Gastroesophageal sphincter (tissue), 4 donors: ENCODE measurements at regions not wholly inside any gene's neighbourhood (a gene's known extent, or its start where the extent isn't known, plus 50 kb on each side); places are given as distances from the start of the nearest gene placed in this dataset.
"Not testable (repeated sequence)": the region's sequence is repeated elsewhere in the genome, so short reads cannot be mapped to it uniquely, and the experiment has no call there.

ENCODE experiments used
- ATAC-seq: fragments of 150-250 bp; one replicate; pipeline ENCODE4 v1.9.1; 2016; ENCODE audit warnings: mild to moderate bottlenecking, moderate library complexity
- H3K27ac ChIP-seq, 4 donors: fragments of 200-600 bp; sonication (generic) in 3 of 4; 1 replicate in 3 of 4; 2 replicates in 1 of 4; pipeline ENCODE4 v1.5.1; 2016 to 2019
- H3K27me3 ChIP-seq: fragments of 200-600 bp; sonication (generic); one replicate; pipeline ENCODE4 v1.5.1; 2019
- H3K36me3 ChIP-seq, 2 donors: fragments of 200-600 bp; sonication (generic); one replicate each; pipeline ENCODE4 v1.5.1; 2019; ENCODE audit warnings: control low read depth in 1 of 2
- H3K4me1 ChIP-seq, 3 donors: fragments of 200-600 bp; sonication (generic); 1 replicate in 2 of 3; 2 replicates in 1 of 3; pipeline ENCODE4 v1.5.1; 2016 to 2019; ENCODE audit warnings: control low read depth in 2 of 3
- H3K4me3 ChIP-seq, 2 donors: fragments of 200-600 bp; sonication (generic); one replicate each; pipeline ENCODE4 v1.5.1; 2019; ENCODE audit warnings: mild to moderate bottlenecking in 1 of 2, moderate library complexity in 1 of 2
- H3K9me3 ChIP-seq, 3 donors: fragments of 200-600 bp; sonication (generic); one replicate each; pipeline ENCODE4 v1.5.1; 2017 to 2019; ENCODE audit warnings: control low read depth in 2 of 3
- CTCF ChIP-seq, 4 experiments: fragments of 200-600 bp in 2 of 4; fragments of 450-650 bp in 2 of 4; sonication (generic) in 1 of 4; IDR thresholded peaks; one replicate each; pipeline ENCODE4 v1.5.1; 2017 to 2019; ENCODE audit warnings: antibody characterized with exemption in 4 of 4, mild to moderate bottlenecking in 2 of 4, moderate library complexity in 2 of 4
- EP300 ChIP-seq: sonication (generic); formaldehyde crosslinking; IDR thresholded peaks from one replicate; pipeline ENCODE4 v1.6.1; 2017; ENCODE audit warnings: antibody characterized with exemption, mild to moderate bottlenecking
- POLR2A ChIP-seq, 2 donors: fragments of 450-650 bp; IDR thresholded peaks; one replicate each; pipeline ENCODE4 v1.6.1; 2017; ENCODE audit warnings: antibody characterized with exemption in 2 of 2, mild to moderate bottlenecking in 2 of 2, moderate library complexity in 1 of 2
- POLR2AphosphoS5 ChIP-seq: sonication (generic); formaldehyde crosslinking; IDR thresholded peaks from one replicate; pipeline ENCODE4 v1.6.1; 2017; ENCODE audit warnings: antibody characterized with exemption
- WGBS, 2 donors: methylation state at CpG; one replicate each; pipeline ENCODE4 v1.1.5; 2018; ENCODE audit warnings: low coverage in 1 of 2; 5-methylcytosine and 5-hydroxymethylcytosine counted together

- Histone ChIP-seq H3K36me3 (no peaks in the 10 kb centered on the region), H3K27ac (no peak overlapping the region), H3K4me3 (no peak overlapping the region), H3K27me3 (no peaks in the 10 kb centered on the region), H3K4me1 (no peaks in the 10 kb centered on the region), H3K9me3 (no peaks in the 10 kb centered on the region)
- TF ChIP-seq CTCF (IDR thresholded peaks at IDR 0.05), result no peak
- ATAC-seq, result no peak
- WGBS, 2 donors, result 52 to 59% methylated on average over 2 of the region's 2 CpGs
These were observed 409.9 kb downstream of the CPS1 start for GRCh38 chr2:210966330-210966729.

DNA sequence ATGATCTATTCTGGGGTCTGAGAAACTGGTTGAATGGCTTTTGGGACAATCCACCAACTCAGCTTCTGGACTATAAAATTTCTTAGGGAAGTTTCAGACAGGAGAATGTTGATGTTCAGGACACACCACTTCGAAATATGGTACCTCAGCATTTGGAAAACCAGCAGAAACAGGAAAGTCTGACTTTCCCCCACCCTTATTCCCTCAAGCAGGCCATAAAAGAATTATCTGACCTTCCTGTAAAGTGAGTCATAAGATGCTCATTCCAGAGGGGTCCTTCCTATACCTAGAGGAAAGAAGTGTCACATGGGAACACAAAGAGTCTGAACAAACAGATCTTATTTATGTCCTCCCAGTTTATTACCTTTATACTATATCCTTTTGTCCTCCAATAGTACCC is 415.0 kb downstream of the CPS1 start:
- no peak overlapping the region for H3K4me3 ChIP-seq
- ATAC-seq, result no peak
- TF ChIP-seq POLR2AphosphoS5 (no peak), POLR2A (IDR thresholded peaks at IDR 0.05) (no peak), EP300 (no peak), CTCF (IDR thresholded peaks at IDR 0.05) (no peak)
- H3K4me1 ChIP-seq, result no peaks in the 10 kb centered on the region
- WGBS, 2 donors, result 89% methylated on average over 1 of the region's 1 CpG; no CpG with 5 or more reads in 1 of the 2 donors
- H3K36me3 ChIP-seq, result no peaks in the 10 kb centered on the region
- H3K27me3 ChIP-seq, result no peaks in the 10 kb centered on the region
- no peak overlapping the region for H3K27ac ChIP-seq
- H3K9me3 ChIP-seq, result no peaks in the 10 kb centered on the region

- not testable (repeated sequence) for H3K27me3 ChIP-seq, H3K9me3 ChIP-seq
- whole genome bisulfite sequencing, 2 donors, result 100% methylated on average over 1 of the region's 5 CpGs; no CpG with 5 or more reads in 1 of the 2 donors
These were observed 430.4 kb downstream of the CPS1 start for GRCh38 chr2:210986806-210987205.

GRCh38 chr2:210991107-210991506 is 434.7 kb downstream of the CPS1 start:
- TF ChIP-seq EP300, result no peak
- TF ChIP-seq CTCF (IDR thresholded peaks at IDR 0.05), result no peak
- no peak for TF ChIP-seq POLR2AphosphoS5
- no peak for TF ChIP-seq POLR2A (IDR thresholded peaks at IDR 0.05)
- Histone ChIP-seq H3K27ac (no peak overlapping the region), H3K36me3 (no peaks in the 10 kb centered on the region), H3K27me3 (no peaks in the 10 kb centered on the region), H3K9me3 (peaks cover 0 to 18% (median 0%) of the 10 kb centered on the region in 3 donors), H3K4me3 (no peak overlapping the region), H3K4me1 (no peaks in the 10 kb centered on the region)
- ATAC-seq, result no peak
- 60 to 75% methylated on average over 3 of the region's 3 CpGs for WGBS, 2 donors

More at GRCh38 chr2:210986806-210987205, 430.4 kb downstream of the CPS1 start:
- H3K36me3 ChIP-seq, H3K27ac ChIP-seq, H3K4me1 ChIP-seq, H3K4me3 ChIP-seq, ATAC-seq: not testable (repeated sequence)

- no peak overlapping the region for H3K4me3 ChIP-seq
- H3K36me3 ChIP-seq, result no peaks in the 10 kb centered on the region
- no peaks in the 10 kb centered on the region for H3K4me1 ChIP-seq
- peaks cover 0 to 8% (median 0%) of the 10 kb centered on the region in 3 donors for H3K9me3 ChIP-seq
- ATAC-seq, result no peak
- H3K27ac ChIP-seq, result no peak overlapping the region
- no peaks in the 10 kb centered on the region for H3K27me3 ChIP-seq
- TF ChIP-seq CTCF (IDR thresholded peaks at IDR 0.05) (no peak), EP300 (no peak), POLR2A (IDR thresholded peaks at IDR 0.05) (no peak), POLR2AphosphoS5 (no peak)
These were observed 437.7 kb downstream of the CPS1 start for GRCh38 chr2:210994104-210994503.

GRCh38 chr2:210997373-210997772 is 441.0 kb downstream of the CPS1 start:
- TF ChIP-seq EP300 (no peak), CTCF (IDR thresholded peaks at IDR 0.05) (no peak), POLR2A (IDR thresholded peaks at IDR 0.05) (no peak), POLR2AphosphoS5 (no peak)
- no peak for ATAC-seq
- Histone ChIP-seq H3K9me3 (peaks cover 0 to 8% (median 0%) of the 10 kb centered on the region in 3 donors), H3K4me3 (no peak overlapping the region), H3K4me1 (no peaks in the 10 kb centered on the region), H3K27me3 (no peaks in the 10 kb centered on the region), H3K36me3 (no peaks in the 10 kb centered on the region), H3K27ac (no peak overlapping the region)
